ENCODE measurements at regions not wholly inside any gene's neighbourhood (a gene's known extent, or its start where the extent isn't known, plus 50 kb on each side); places are given as distances from the start of the nearest gene placed in this dataset.

- Histone ChIP-seq H3K36me3 (ENCODE audit: control insufficient read depth, insufficient read depth, low read length) (no peaks in the 10 kb centered on the region), H3K27me3 (replicated peaks; ENCODE audit: control insufficient read depth, insufficient read depth, low read length) (no peaks in the 10 kb centered on the region; the same call in 1 of the 2 replicates), H3K4me3 (replicated peaks; ENCODE audit: low read depth, low read length) (no peak overlapping the region)
- DNase-seq (ENCODE audit: extremely low read depth, insufficient read length) = no peak
- no peak for TF ChIP-seq CTCF (IDR thresholded peaks at IDR 0.05; ENCODE audit: insufficient read depth, low read length, poor library complexity, severe bottlenecking)
These were observed 98.8 kb downstream of the RHOU start for GRCh38 chr1:228833911-228834688.

GRCh38 chr1:228835456-228835855, 100.2 kb downstream of the RHOU start:
- H3K27me3 ChIP-seq (replicated peaks; ENCODE audit: control insufficient read depth, insufficient read depth, low read length) = no peaks in the 10 kb centered on the region; the same call in 1 of the 2 replicates
- TF ChIP-seq CTCF (IDR thresholded peaks at IDR 0.05; ENCODE audit: insufficient read depth, low read length, poor library complexity, severe bottlenecking) = no peak

GRCh38 chr1:228835911-228836310, 100.6 kb downstream of the RHOU start:
- Histone ChIP-seq H3K27me3 (replicated peaks; ENCODE audit: control insufficient read depth, insufficient read depth, low read length) (no peaks in the 10 kb centered on the region; the same call in 1 of the 2 replicates), H3K4me3 (replicated peaks; ENCODE audit: low read depth, low read length) (no peak overlapping the region)
- TF ChIP-seq CTCF (IDR thresholded peaks at IDR 0.05; ENCODE audit: insufficient read depth, low read length, poor library complexity, severe bottlenecking) = no peak

More at GRCh38 chr1:228835456-228835855, 100.2 kb downstream of the RHOU start:
- H3K4me3 ChIP-seq (replicated peaks; ENCODE audit: low read depth, low read length) = no peak overlapping the region
- H3K36me3 ChIP-seq (ENCODE audit: control insufficient read depth, insufficient read depth, low read length) = no peaks in the 10 kb centered on the region
- no peak for DNase-seq (ENCODE audit: extremely low read depth, insufficient read length)

GRCh38 chr1:228836427-228836826, 101.1 kb downstream of the RHOU start:
- no peak for DNase-seq (ENCODE audit: extremely low read depth, insufficient read length)
- H3K27me3 ChIP-seq (replicated peaks; ENCODE audit: control insufficient read depth, insufficient read depth, low read length) = no peaks in the 10 kb centered on the region; the same call in 1 of the 2 replicates
- no peaks in the 10 kb centered on the region for H3K36me3 ChIP-seq (ENCODE audit: control insufficient read depth, insufficient read depth, low read length)
- no peak overlapping the region for H3K4me3 ChIP-seq (replicated peaks; ENCODE audit: low read depth, low read length)
- no peak for TF ChIP-seq CTCF (IDR thresholded peaks at IDR 0.05; ENCODE audit: insufficient read depth, low read length, poor library complexity, severe bottlenecking)

More at GRCh38 chr1:228835911-228836310, 100.6 kb downstream of the RHOU start:
- H3K36me3 ChIP-seq (ENCODE audit: control insufficient read depth, insufficient read depth, low read length) = no peaks in the 10 kb centered on the region
- DNase-seq (ENCODE audit: extremely low read depth, insufficient read length) = no peak

GRCh38 chr1:228837032-228837431, 101.8 kb downstream of the RHOU start:
- TF ChIP-seq CTCF (IDR thresholded peaks at IDR 0.05; ENCODE audit: insufficient read depth, low read length, poor library complexity, severe bottlenecking) = no peak
- no peak for DNase-seq (ENCODE audit: extremely low read depth, insufficient read length)
- Histone ChIP-seq H3K36me3 (ENCODE audit: control insufficient read depth, insufficient read depth, low read length) (no peaks in the 10 kb centered on the region), H3K27me3 (replicated peaks; ENCODE audit: control insufficient read depth, insufficient read depth, low read length) (no peaks in the 10 kb centered on the region; the same call in 1 of the 2 replicates), H3K4me3 (replicated peaks; ENCODE audit: low read depth, low read length) (no peak overlapping the region)
